PC-3 (cell line): ENCODE measurements at regions not wholly inside any gene's neighbourhood (a gene's known extent, or its start where the extent isn't known, plus 50 kb on each side); places are given as distances from the start of the nearest gene placed in this dataset.

Experiments used
- ATAC-seq: fragments of 200-7000 bp; cut with Tn5 transposase; 2 replicates; pipeline ENCODE4 v1.9.1; 2020; ENCODE audit warnings: mild to moderate bottlenecking, moderate library complexity
- BruUV-seq: library from RNA; stranded (reverse); fragments of 400-500 nt; replicated peaks from 2 replicates; lab custom pipeline; 2021; lab: Mats Ljungman, UMichigan
- CTCF ChIA-PET: fragments of 300-600 bp; sonication (Branson Sonifier 250); formaldehyde crosslinking; loops from one replicate; lab custom pipeline; 2022; ENCODE audit warnings: antibody characterized with exemption; lab: Charles Lee
- POLR2A ChIA-PET: fragments of 300-600 bp; sonication (Branson Sonifier 250); formaldehyde crosslinking; loops from one replicate; lab custom pipeline; 2022; ENCODE audit warnings: antibody characterized with exemption; ENCODE audit not compliant: unreplicated experiment; lab: Charles Lee
- DNase-seq: peaks from one replicate; pipeline ENCODE4 v3.0.0-alpha.2; 2015
- H2AFZ ChIP-seq: fragments of 300-600 bp; sonication (generic); 2 replicates; pipeline ENCODE4 v1.6.0; 2016; ENCODE audit warnings: antibody characterized with exemption, low read length
- H3F3A ChIP-seq: fragments of 300-600 bp; sonication (generic); one replicate; pipeline ENCODE4 v1.6.0; 2017; ENCODE audit warnings: antibody characterized with exemption, low read length, control low read depth, mild to moderate bottlenecking; ENCODE audit not compliant: unreplicated experiment
- H3K27ac ChIP-seq: fragments of 300-600 bp; sonication (generic); 2 replicates; pipeline ENCODE4 v1.5.1; 2016; ENCODE audit warnings: mild to moderate bottlenecking, low read length
- H3K27me3 ChIP-seq: fragments of 300-600 bp; sonication (generic); 2 replicates; pipeline ENCODE4 v1.6.1; 2016; ENCODE audit warnings: low read length, mixed read lengths
- H3K36me3 ChIP-seq: fragments of 300-600 bp; sonication (generic); 2 replicates; pipeline ENCODE4 v1.6.1; 2016; ENCODE audit warnings: low read depth, mixed run types, low read length, mixed read lengths
- H3K4me1 ChIP-seq: fragments of 300-600 bp; sonication (generic); 2 replicates; pipeline ENCODE4 v1.5.1; 2016; ENCODE audit warnings: low read length; ENCODE audit not compliant: insufficient read depth
- H3K4me2 ChIP-seq: fragments of 300-600 bp; sonication (generic); 2 replicates; pipeline ENCODE4 v1.6.0; 2016; ENCODE audit warnings: low read length
- H3K4me3 ChIP-seq: fragments of 300-600 bp; sonication (generic); 2 replicates; pipeline ENCODE4 v1.5.1; 2016; ENCODE audit warnings: mild to moderate bottlenecking, low read length, mixed read lengths
- H3K79me2 ChIP-seq: fragments of 300-600 bp; sonication (generic); 2 replicates; pipeline ENCODE4 v1.6.1; 2017; ENCODE audit warnings: low read length, mixed read lengths
- H3K9ac ChIP-seq: fragments of 300-600 bp; sonication (generic); 2 replicates; pipeline ENCODE4 v1.6.0; 2016; ENCODE audit warnings: mild to moderate bottlenecking, low read length
- H3K9me2 ChIP-seq: fragments of 300-600 bp; sonication (generic); replicated peaks from 2 replicates; pipeline ENCODE4 v1.6.1; 2016; ENCODE audit warnings: mixed run types, low read length, mixed read lengths
- H3K9me3 ChIP-seq: fragments of 300-600 bp; sonication (generic); 2 replicates; pipeline ENCODE4 v1.6.1; 2016; ENCODE audit warnings: low read length, mixed read lengths
- H4K20me1 ChIP-seq: fragments of 300-600 bp; sonication (generic); 2 replicates; pipeline ENCODE4 v1.6.1; 2016; ENCODE audit warnings: low read length, mixed read lengths
- CTCF ChIP-seq: fragments of 300-600 bp; sonication (generic); conservative IDR thresholded peaks from 2 replicates; pipeline ENCODE4 v1.5.1; 2017; ENCODE audit warnings: antibody characterized with exemption, low read depth, mild to moderate bottlenecking, low read length
- EZH2 ChIP-seq: fragments of 300-600 bp; sonication (generic); IDR thresholded peaks from one replicate; pipeline ENCODE4 v1.6.1; 2017; ENCODE audit warnings: antibody characterized with exemption, mild to moderate bottlenecking, low read length; ENCODE audit not compliant: unreplicated experiment
- EZH2phosphoT487 ChIP-seq: fragments of 300-600 bp; sonication (generic); IDR thresholded peaks from 2 replicates; pipeline ENCODE4 v1.6.1; 2018; ENCODE audit warnings: mild to moderate bottlenecking, antibody characterized with exemption, low read length, borderline replicate concordance
- intact Hi-C: fragments of 100-400 bp; cut with micrococcal nuclease; formaldehyde crosslinking; loops from 2 replicates; pipeline ENCODE4 v1.9.0; 2023

- Histone ChIP-seq H4K20me1 (no peaks in the 10 kb centered on the region), H3K9me3 (no peaks in the 10 kb centered on the region), H3K4me1 (peaks cover 1% of the 10 kb centered on the region), H3K79me2 (no peaks in the 10 kb centered on the region), H3K36me3 (no peaks in the 10 kb centered on the region), H3K27ac (no peak overlapping the region), H3K9me2 (no peaks in the 10 kb centered on the region), H3K4me2 (no peak overlapping the region), H3K9ac (no peak overlapping the region), H3K4me3 (no peak overlapping the region), H3K27me3 (no peaks in the 10 kb centered on the region), H2AFZ (no peak overlapping the region), H3F3A (no peaks in the 10 kb centered on the region)
- ATAC-seq (no peak), DNase-seq (no peak)
- ChIA-PET CTCF (no interaction called here), POLR2A (interaction anchor here (0.6 kb wide), 1 partner anchor 12 kb away, joined by 3 read pairs; no protein-coding TSS in a partner anchor)
- intact Hi-C loops: no loop called here
- TF ChIP-seq EZH2phosphoT487: no peak
- no peak for TF ChIP-seq EZH2
- no peak for TF ChIP-seq CTCF
- no TSS peak for BruUV-seq
Measured at GRCh38 chr4:155599085-155599484, 67.6 kb upstream of the GUCY1A1 start.

GRCh38 chr4:155597933-155598451 is 68.7 kb upstream of the GUCY1A1 start:
- TF ChIP-seq EZH2phosphoT487 (no peak), EZH2 (no peak), CTCF (no peak)
- no peak overlapping the region for H3K4me3 ChIP-seq
- no peaks in the 10 kb centered on the region for H3K9me3 ChIP-seq
- no peaks in the 10 kb centered on the region for H3K9me2 ChIP-seq
- H3K27me3 ChIP-seq: no peaks in the 10 kb centered on the region
- no peak overlapping the region for H3K27ac ChIP-seq
- H4K20me1 ChIP-seq: no peaks in the 10 kb centered on the region
- no peak for DNase-seq
- H3K79me2 ChIP-seq: no peaks in the 10 kb centered on the region
- no peak overlapping the region for H3K4me2 ChIP-seq
- intact Hi-C loops: no loop called here
- POLR2A ChIA-PET: no interaction called here
- no peaks in the 10 kb centered on the region; the same call in 1 of the 2 replicates for H3K4me1 ChIP-seq
- no TSS peak for BruUV-seq
- no peaks in the 10 kb centered on the region for H3K36me3 ChIP-seq
- no peak overlapping the region for H3K9ac ChIP-seq
- CTCF ChIA-PET: no interaction called here
- H3F3A ChIP-seq: no peaks in the 10 kb centered on the region
- no peak for ATAC-seq
- no peak overlapping the region for H2AFZ ChIP-seq

GRCh38 chr4:155597281-155597680 is 69.4 kb upstream of the GUCY1A1 start:
- no peaks in the 10 kb centered on the region for H4K20me1 ChIP-seq
- H2AFZ ChIP-seq: no peak overlapping the region
- H3K27ac ChIP-seq: no peak overlapping the region
- no peaks in the 10 kb centered on the region for H3K27me3 ChIP-seq
- TF ChIP-seq CTCF (no peak), EZH2phosphoT487 (no peak)
- no peaks in the 10 kb centered on the region for H3K36me3 ChIP-seq
- H3K9me2 ChIP-seq: no peaks in the 10 kb centered on the region
- ATAC-seq (no peak), DNase-seq (no peak)
- no peak overlapping the region for H3K4me3 ChIP-seq
- ChIA-PET POLR2A (no interaction called here), CTCF (no interaction called here)
- H3K4me1 ChIP-seq: no peaks in the 10 kb centered on the region
- H3K4me2 ChIP-seq: no peak overlapping the region
- no peak overlapping the region for H3K9ac ChIP-seq
- no peaks in the 10 kb centered on the region for H3F3A ChIP-seq
- H3K79me2 ChIP-seq: no peaks in the 10 kb centered on the region
- intact Hi-C loops: no loop called here
- H3K9me3 ChIP-seq: no peaks in the 10 kb centered on the region
- BruUV-seq: no TSS peak
